SU-DHL-6 (cell line): ENCODE measurements at regions not wholly inside any gene's neighbourhood (a gene's known extent, or its start where the extent isn't known, plus 50 kb on each side); places are given as distances from the start of the nearest gene placed in this dataset.

Experiments
- CTCF ChIP-seq: fragments of 200-600 bp; sonication (generic); IDR thresholded peaks from one replicate; pipeline ENCODE4 v1.5.1; 2017; ENCODE audit warnings: antibody characterized with exemption, mild to moderate bottlenecking, low read length, moderate library complexity; ENCODE audit not compliant: insufficient read depth, poor library complexity, severe bottlenecking
- EZH2phosphoT487 ChIP-seq: fragments of 200-600 bp; sonication (generic), shearing (Covaris generic); conservative IDR thresholded peaks from 2 replicates; pipeline ENCODE4 v1.6.1; 2018; ENCODE audit warnings: mild to moderate bottlenecking, antibody characterized with exemption, low read length, moderate library complexity, mixed read lengths

- TF ChIP-seq CTCF: no peak
- no peak for TF ChIP-seq EZH2phosphoT487
These were observed 160.1 kb downstream of the SUDS3 start for GRCh38 chr12:118536306-118536906.
